ENCODE measurements at regions not wholly inside any gene's neighbourhood (a gene's known extent, or its start where the extent isn't known, plus 50 kb on each side); places are given as distances from the start of the nearest gene placed in this dataset.

DNA sequence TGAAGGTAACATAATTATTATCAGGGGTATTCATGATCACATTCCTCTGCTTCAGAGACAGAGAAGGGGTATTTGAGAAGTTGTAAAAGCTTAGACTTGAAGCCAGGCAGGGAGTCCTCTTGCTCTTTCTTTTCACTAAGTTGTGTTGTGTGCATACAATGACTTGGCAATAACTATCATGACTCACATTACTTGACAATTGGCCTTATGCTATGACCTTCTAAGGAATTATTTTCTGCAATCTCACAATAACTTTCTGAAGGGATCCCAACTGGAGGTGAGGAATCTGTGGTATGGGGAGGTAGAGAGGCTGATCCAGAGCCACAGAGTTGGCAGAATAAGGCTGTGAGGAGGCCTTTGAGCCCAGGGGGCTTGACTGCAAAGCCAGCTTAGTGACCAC is 622.3 kb downstream of the MTRR start:
- no peaks in the 10 kb centered on the region for H3K27me3 ChIP-seq (replicated peaks; ENCODE audit: insufficient read depth)
- no peak overlapping the region for H3K4me3 ChIP-seq
- H3K9me3 ChIP-seq = no peaks in the 10 kb centered on the region
- H3K4me1 ChIP-seq (replicated peaks) = no peaks in the 10 kb centered on the region
- no peak for DNase-seq (ENCODE audit: low spot score)
- TF ChIP-seq POLR2A (IDR thresholded peaks at IDR 0.05) = no peak
- TF ChIP-seq POLR2AphosphoS5 (IDR thresholded peaks at IDR 0.05) = no peak
- TF ChIP-seq, protein P1, sequence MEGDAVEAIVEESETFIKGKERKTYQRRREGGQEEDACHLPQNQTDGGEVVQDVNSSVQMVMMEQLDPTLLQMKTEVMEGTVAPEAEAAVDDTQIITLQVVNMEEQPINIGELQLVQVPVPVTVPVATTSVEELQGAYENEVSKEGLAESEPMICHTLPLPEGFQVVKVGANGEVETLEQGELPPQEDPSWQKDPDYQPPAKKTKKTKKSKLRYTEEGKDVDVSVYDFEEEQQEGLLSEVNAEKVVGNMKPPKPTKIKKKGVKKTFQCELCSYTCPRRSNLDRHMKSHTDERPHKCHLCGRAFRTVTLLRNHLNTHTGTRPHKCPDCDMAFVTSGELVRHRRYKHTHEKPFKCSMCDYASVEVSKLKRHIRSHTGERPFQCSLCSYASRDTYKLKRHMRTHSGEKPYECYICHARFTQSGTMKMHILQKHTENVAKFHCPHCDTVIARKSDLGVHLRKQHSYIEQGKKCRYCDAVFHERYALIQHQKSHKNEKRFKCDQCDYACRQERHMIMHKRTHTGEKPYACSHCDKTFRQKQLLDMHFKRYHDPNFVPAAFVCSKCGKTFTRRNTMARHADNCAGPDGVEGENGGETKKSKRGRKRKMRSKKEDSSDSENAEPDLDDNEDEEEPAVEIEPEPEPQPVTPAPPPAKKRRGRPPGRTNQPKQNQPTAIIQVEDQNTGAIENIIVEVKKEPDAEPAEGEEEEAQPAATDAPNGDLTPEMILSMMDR (IDR thresholded peaks at IDR 0.05) = no peak
- intact Hi-C loops (cut with DNase I) = no loop called here
- H3K36me3 ChIP-seq = no peaks in the 10 kb centered on the region
- no peak overlapping the region for H3K27ac ChIP-seq

DNA sequence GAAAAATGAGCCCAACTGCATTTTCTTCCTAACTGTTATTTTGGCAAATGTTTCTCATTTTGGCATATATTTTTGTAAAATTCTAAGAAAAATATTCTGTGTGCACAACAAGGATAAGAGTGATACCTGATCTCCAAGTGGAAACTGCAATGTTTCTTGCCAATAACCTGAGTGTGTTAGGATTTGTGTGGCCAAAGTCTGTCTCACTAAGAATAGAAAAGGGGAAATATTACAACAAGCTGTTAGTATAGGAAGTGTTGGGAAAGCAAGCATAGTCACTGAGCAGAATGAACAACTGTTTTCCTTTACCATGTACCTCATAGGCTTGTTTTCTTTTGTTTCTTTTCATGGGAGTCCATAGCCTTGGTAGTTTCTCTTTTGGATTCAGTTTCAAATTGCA is 624.2 kb downstream of the MTRR start:
- no peak overlapping the region for H3K4me3 ChIP-seq
- H3K9me3 ChIP-seq = no peaks in the 10 kb centered on the region
- TF ChIP-seq POLR2AphosphoS5 (IDR thresholded peaks at IDR 0.05) (no peak), POLR2A (IDR thresholded peaks at IDR 0.05) (no peak)
- TF ChIP-seq, protein P1 (IDR thresholded peaks at IDR 0.05) = no peak
- H3K27ac ChIP-seq = no peak overlapping the region
- H3K27me3 ChIP-seq (replicated peaks; ENCODE audit: insufficient read depth) = no peaks in the 10 kb centered on the region
- H3K4me1 ChIP-seq (replicated peaks) = no peaks in the 10 kb centered on the region
- no peak for DNase-seq (ENCODE audit: low spot score)
- intact Hi-C loops (cut with DNase I) = no loop called here
- no peaks in the 10 kb centered on the region for H3K36me3 ChIP-seq

DNA sequence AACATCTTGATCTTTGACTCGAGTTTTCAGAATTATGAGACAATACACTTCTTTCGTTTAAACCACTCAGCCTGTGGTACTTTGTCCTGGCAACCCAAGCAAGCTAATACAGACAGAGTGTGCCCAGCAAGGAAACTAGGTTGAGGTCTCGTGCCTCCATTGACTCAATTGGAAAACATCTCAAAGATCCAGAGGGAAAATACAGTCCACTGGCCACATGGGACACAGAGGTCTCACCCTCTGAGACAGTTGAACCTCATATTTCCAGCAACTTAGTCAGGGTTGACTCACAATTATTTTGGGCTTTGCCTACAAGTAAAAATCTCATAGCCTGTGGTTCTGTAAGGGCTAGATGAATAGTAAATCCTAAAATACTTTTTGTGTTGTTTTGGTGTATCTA is 631.5 kb downstream of the MTRR start:
- 86% methylated on average over 3 of the region's 3 CpGs for WGBS
- intact Hi-C loops (cut with DNase I) = no loop called here
- no peak overlapping the region for H3K27ac ChIP-seq
- H3K4me3 ChIP-seq = no peak overlapping the region
- H3K9me3 ChIP-seq = no peaks in the 10 kb centered on the region
- H3K27me3 ChIP-seq (replicated peaks; ENCODE audit: insufficient read depth) = no peaks in the 10 kb centered on the region
- no peak for DNase-seq (ENCODE audit: low spot score)
- H3K36me3 ChIP-seq = no peaks in the 10 kb centered on the region
- no peak for TF ChIP-seq POLR2A (IDR thresholded peaks at IDR 0.05)
- TF ChIP-seq, protein P1 (IDR thresholded peaks at IDR 0.05) = no peak
- no peak for TF ChIP-seq POLR2AphosphoS5 (IDR thresholded peaks at IDR 0.05)
- H3K4me1 ChIP-seq (replicated peaks) = no peaks in the 10 kb centered on the region

DNA sequence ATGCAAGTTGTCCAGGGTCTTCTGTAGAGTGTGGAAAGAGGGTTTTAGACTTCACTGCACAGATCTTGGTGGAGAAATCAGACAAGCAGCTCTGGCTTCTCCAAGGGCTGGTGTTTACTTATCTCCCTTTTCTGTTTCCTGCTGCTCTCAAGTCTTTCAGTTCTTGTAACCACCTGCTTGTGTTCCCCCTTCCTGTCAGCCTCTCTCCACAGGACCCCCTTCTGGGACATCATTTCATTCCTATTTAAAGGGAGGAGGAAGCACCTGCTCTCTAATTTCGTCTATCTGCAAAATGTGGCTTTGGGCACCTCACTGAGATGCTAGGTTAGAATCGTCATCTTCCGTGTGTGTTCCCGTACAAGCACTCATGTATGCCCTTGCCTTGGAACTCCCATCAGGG is 636.2 kb downstream of the MTRR start:
- no peak for DNase-seq (ENCODE audit: low spot score)
- WGBS = 67% methylated on average over 4 of the region's 4 CpGs
- no peaks in the 10 kb centered on the region for H3K36me3 ChIP-seq
- no peak overlapping the region for H3K4me3 ChIP-seq
- TF ChIP-seq POLR2AphosphoS5 (IDR thresholded peaks at IDR 0.05) (no peak), POLR2A (IDR thresholded peaks at IDR 0.05) (no peak)
- TF ChIP-seq, protein P1 (IDR thresholded peaks at IDR 0.05) = no peak
- H3K9me3 ChIP-seq = no peaks in the 10 kb centered on the region
- no peak overlapping the region for H3K27ac ChIP-seq
- intact Hi-C loops (cut with DNase I) = no loop called here
- no peaks in the 10 kb centered on the region for H3K27me3 ChIP-seq (replicated peaks; ENCODE audit: insufficient read depth)
- H3K4me1 ChIP-seq (replicated peaks) = no peaks in the 10 kb centered on the region

DNA sequence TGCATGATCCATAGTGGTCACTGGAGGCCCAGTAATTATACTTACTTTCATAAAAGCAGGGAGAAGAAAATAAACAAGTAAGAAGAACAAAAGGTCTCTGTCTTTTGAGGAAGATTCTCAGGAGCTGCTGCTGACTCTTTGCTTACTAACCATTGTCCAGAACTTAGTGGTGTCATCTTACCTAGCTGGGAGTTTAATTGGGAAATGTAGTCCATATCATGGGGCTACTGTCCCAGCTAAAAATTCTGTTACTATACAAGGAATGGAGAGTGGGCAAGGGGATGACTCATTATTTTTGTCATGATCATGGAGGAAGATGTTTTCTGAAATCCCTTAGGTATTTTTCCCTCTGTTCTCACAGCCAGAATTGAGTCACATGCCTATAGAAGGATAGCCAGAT is 639.3 kb downstream of the MTRR start:
- intact Hi-C loops (cut with DNase I) = no loop called here
- no peak for DNase-seq (ENCODE audit: low spot score)
- H3K27me3 ChIP-seq (replicated peaks; ENCODE audit: insufficient read depth) = no peaks in the 10 kb centered on the region

More for the DNA sequence above, 639.3 kb downstream of the MTRR start:
- Histone ChIP-seq H3K9me3 (no peaks in the 10 kb centered on the region), H3K36me3 (no peaks in the 10 kb centered on the region), H3K27ac (no peak overlapping the region), H3K4me1 (replicated peaks) (no peaks in the 10 kb centered on the region), H3K4me3 (no peak overlapping the region)
- no peak for TF ChIP-seq POLR2A (IDR thresholded peaks at IDR 0.05)
- no peak for TF ChIP-seq POLR2AphosphoS5 (IDR thresholded peaks at IDR 0.05)
